ENCODE measurements at regions not wholly inside any gene's neighbourhood (a gene's known extent, or its start where the extent isn't known, plus 50 kb on each side); places are given as distances from the start of the nearest gene placed in this dataset.
"Not testable (repeated sequence)": the region's sequence is repeated elsewhere in the genome, so short reads cannot be mapped to it uniquely, and the experiment has no call there.

- CTCF ChIA-PET: interaction anchor here (0.8 kb wide), 1 partner anchor 11 kb away, joined by 4 read pairs; no protein-coding TSS in a partner anchor
- Histone ChIP-seq H3K79me2 (ENCODE audit: control insufficient read depth, insufficient read depth, low read length) (no peaks in the 10 kb centered on the region), H3K27me3 (ENCODE audit: control insufficient read depth in 2 of 2, insufficient read depth in 2 of 2, low read length in 2 of 2) (no peaks in the 10 kb centered on the region), H3K36me3 (ENCODE audit: control insufficient read depth in 2 of 2, extremely low read depth in 1 of 2, insufficient read depth in 2 of 2, low read length in 2 of 2) (no peaks in the 10 kb centered on the region), H2AFZ (ENCODE audit: low read depth, low read length) (no peak overlapping the region), H4K20me1 (replicated peaks; ENCODE audit: control insufficient read depth, extremely low read depth, insufficient read depth, low read length) (no peaks in the 10 kb centered on the region), H3K4me1 (ENCODE audit: control insufficient read depth, extremely low read depth, insufficient read depth, low read length) (no peaks in the 10 kb centered on the region), H3K9ac (replicated peaks; ENCODE audit: extremely low read depth, insufficient read depth, low read length) (no peak overlapping the region), H3K27ac (ENCODE audit: insufficient read depth, low read depth, low read length) (no peak overlapping the region), H3K9me3 (replicated peaks; ENCODE audit: control insufficient read depth, insufficient read depth, low read length) (no peaks in the 10 kb centered on the region), H3K4me2 (ENCODE audit: insufficient read depth, low read length) (no peak overlapping the region), H3K9me1 (replicated peaks; ENCODE audit: control insufficient read depth, extremely low read depth, insufficient read depth, low read length) (no peaks in the 10 kb centered on the region), H3K4me3 (replicated peaks in 1 of 3; ENCODE audit: insufficient read depth in 1 of 3, low read depth in 1 of 3, low read length in 3 of 3) (no peak overlapping the region)
- no TSS peak for BruUV-seq (replicated peaks)
- dilution Hi-C loops (cut with MboI; ENCODE audit: extremely low pct_ligation_motif_present, low sequenced_read_pairs) (no loop called here), intact Hi-C loops (cut with micrococcal nuclease) (no loop called here)
- FAIRE-seq: no peak
- TF ChIP-seq EZH2 (IDR thresholded peaks at IDR 0.05; ENCODE audit: borderline replicate concordance, low read depth, low read length, severe bottlenecking): no peak
- TF ChIP-seq JUN (IDR thresholded peaks at IDR 0.05; ENCODE audit: borderline replicate concordance, insufficient read depth, insufficient read length, low read depth): no peak
- TF ChIP-seq POLR2A (IDR thresholded peaks at IDR 0.05; ENCODE audit: low read depth, low read length): no peak
- TF ChIP-seq FOS (IDR thresholded peaks at IDR 0.05; ENCODE audit: borderline replicate concordance, insufficient read depth, low read length): no peak
- TF ChIP-seq GATA2 (IDR thresholded peaks at IDR 0.05; ENCODE audit: insufficient read depth, insufficient read length, low read depth, low read length): no peak
- TF ChIP-seq MAX (IDR thresholded peaks at IDR 0.05; ENCODE audit: insufficient read depth, insufficient read length): no peak
- POLR2A ChIA-PET: no interaction called here
- no peak for DNase-seq (ENCODE audit: low read depth, low spot score)
Observed at GRCh38 chr7:13132314-13132713, 444.9 kb downstream of the ARL4A start.

GRCh38 chr7:13136345-13136744 lies 448.9 kb downstream of the ARL4A start:
- H3K9me3 ChIP-seq (replicated peaks; ENCODE audit: control insufficient read depth, insufficient read depth, low read length); H3K9me1 ChIP-seq (replicated peaks; ENCODE audit: control insufficient read depth, extremely low read depth, insufficient read depth, low read length); BruUV-seq (replicated peaks); H3K27ac ChIP-seq (ENCODE audit: insufficient read depth, low read depth, low read length); H3K4me3 ChIP-seq (replicated peaks in 1 of 3; ENCODE audit: insufficient read depth in 1 of 3, low read depth in 1 of 3, low read length in 3 of 3); H4K20me1 ChIP-seq (replicated peaks; ENCODE audit: control insufficient read depth, extremely low read depth, insufficient read depth, low read length); dilution Hi-C loops (cut with MboI; ENCODE audit: extremely low pct_ligation_motif_present, low sequenced_read_pairs); H3K27me3 ChIP-seq (ENCODE audit: control insufficient read depth in 2 of 2, insufficient read depth in 2 of 2, low read length in 2 of 2); CTCF ChIA-PET; H3K4me2 ChIP-seq (ENCODE audit: insufficient read depth, low read length); H3K79me2 ChIP-seq (ENCODE audit: control insufficient read depth, insufficient read depth, low read length); H3K36me3 ChIP-seq (ENCODE audit: control insufficient read depth in 2 of 2, extremely low read depth in 1 of 2, insufficient read depth in 2 of 2, low read length in 2 of 2); FAIRE-seq; DNase-seq (ENCODE audit: low read depth, low spot score); H2AFZ ChIP-seq (ENCODE audit: low read depth, low read length); intact Hi-C loops (cut with micrococcal nuclease); POLR2A ChIA-PET; H3K9ac ChIP-seq (replicated peaks; ENCODE audit: extremely low read depth, insufficient read depth, low read length); H3K4me1 ChIP-seq (ENCODE audit: control insufficient read depth, extremely low read depth, insufficient read depth, low read length): not testable (repeated sequence)

Measured in endothelial cell of umbilical vein (primary cell).